ENCODE measurements at regions not wholly inside any gene's neighbourhood (a gene's known extent, or its start where the extent isn't known, plus 50 kb on each side); places are given as distances from the start of the nearest gene placed in this dataset.

DNA sequence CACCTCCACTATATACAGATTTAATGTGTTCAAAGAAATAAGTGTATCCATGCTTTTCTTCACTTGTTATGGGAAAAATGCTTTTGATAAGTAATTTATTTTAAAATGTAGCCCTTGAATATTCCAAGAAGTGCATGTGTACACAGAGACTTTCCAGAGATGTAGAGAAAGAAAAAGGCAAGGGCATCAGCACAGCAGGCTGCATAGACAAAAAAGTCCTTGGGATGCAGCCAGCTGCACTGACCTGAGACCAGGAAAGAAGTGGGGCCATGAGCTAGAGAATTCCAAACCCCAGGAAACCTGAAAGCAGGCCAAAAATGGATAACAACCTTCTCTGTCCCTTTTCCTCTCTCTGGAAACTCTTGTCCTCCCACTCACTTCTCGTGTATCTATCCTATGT is 51.6 kb upstream of the PRDM8 start:
- H3K27ac ChIP-seq: no peak overlapping the region
- 78 to 89% (median 85%) methylated on average over 1 of the region's 1 CpG for WGBS, 5 donors
- TF ChIP-seq POLR2A (IDR thresholded peaks at IDR 0.05): no peak
- TF ChIP-seq, protein P1, sequence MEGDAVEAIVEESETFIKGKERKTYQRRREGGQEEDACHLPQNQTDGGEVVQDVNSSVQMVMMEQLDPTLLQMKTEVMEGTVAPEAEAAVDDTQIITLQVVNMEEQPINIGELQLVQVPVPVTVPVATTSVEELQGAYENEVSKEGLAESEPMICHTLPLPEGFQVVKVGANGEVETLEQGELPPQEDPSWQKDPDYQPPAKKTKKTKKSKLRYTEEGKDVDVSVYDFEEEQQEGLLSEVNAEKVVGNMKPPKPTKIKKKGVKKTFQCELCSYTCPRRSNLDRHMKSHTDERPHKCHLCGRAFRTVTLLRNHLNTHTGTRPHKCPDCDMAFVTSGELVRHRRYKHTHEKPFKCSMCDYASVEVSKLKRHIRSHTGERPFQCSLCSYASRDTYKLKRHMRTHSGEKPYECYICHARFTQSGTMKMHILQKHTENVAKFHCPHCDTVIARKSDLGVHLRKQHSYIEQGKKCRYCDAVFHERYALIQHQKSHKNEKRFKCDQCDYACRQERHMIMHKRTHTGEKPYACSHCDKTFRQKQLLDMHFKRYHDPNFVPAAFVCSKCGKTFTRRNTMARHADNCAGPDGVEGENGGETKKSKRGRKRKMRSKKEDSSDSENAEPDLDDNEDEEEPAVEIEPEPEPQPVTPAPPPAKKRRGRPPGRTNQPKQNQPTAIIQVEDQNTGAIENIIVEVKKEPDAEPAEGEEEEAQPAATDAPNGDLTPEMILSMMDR (IDR thresholded peaks at IDR 0.05): no peak
- TF ChIP-seq EP300 (IDR thresholded peaks at IDR 0.05): no peak
- no peak for TF ChIP-seq POLR2AphosphoS5 (IDR thresholded peaks at IDR 0.05)
- no peak for DNase-seq
- no peaks in the 10 kb centered on the region for H3K4me1 ChIP-seq
- no peak overlapping the region for H3K4me3 ChIP-seq
- H3K27me3 ChIP-seq: no peaks in the 10 kb centered on the region
- H3K36me3 ChIP-seq: no peaks in the 10 kb centered on the region
- intact Hi-C loops (cut with DNase I; ENCODE audit: low total_unique reads): no loop called here
- no peaks in the 10 kb centered on the region for H3K9me3 ChIP-seq

DNA sequence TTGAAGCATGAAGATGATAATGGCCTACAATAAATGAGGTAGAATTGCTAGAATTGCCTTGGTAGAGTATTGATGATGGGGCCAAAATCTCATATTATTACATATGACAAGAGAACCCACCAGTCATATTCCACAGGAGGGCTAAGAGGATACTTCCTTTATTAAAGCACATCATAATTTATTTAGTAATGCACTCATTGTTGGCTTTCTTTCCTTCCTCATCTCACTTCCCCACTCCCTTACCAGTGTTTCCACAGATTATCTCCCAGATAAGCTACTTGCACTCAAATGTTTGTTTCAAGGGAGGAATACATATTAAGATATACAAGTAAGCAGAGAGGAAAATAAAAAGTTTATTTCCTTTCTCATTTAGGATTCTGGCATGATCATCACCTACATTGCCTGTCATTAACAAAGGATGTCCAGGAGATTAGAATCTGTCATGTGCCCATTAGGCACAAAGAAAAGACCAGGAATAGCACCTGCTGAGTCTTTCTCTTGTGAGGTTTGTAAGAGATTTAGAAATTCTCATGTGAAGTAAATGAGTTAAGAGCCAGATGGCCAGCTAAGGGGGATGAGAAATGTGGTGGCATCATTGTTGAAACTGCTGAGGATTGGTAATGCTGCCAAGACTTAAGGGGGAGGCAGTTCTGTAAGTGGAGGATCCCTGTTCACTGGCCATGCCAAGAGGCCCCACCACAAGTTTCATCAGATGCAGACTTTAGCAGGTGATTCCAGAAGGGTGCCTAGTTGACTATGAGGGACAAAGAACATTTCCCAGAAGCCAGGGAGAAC is 52.4 kb upstream of the PRDM8 start:
- H3K27ac ChIP-seq: no peak overlapping the region
- H3K27me3 ChIP-seq: no peaks in the 10 kb centered on the region
- DNase-seq: no peak
- H3K9me3 ChIP-seq: no peaks in the 10 kb centered on the region
- no peaks in the 10 kb centered on the region for H3K4me1 ChIP-seq
- no peaks in the 10 kb centered on the region for H3K36me3 ChIP-seq
- TF ChIP-seq POLR2A (IDR thresholded peaks at IDR 0.05) (no peak), POLR2AphosphoS5 (IDR thresholded peaks at IDR 0.05) (no peak), EP300 (IDR thresholded peaks at IDR 0.05) (no peak)
- TF ChIP-seq, protein P1 (IDR thresholded peaks at IDR 0.05): no peak
- intact Hi-C loops (cut with DNase I; ENCODE audit: low total_unique reads): no loop called here
- no peak overlapping the region for H3K4me3 ChIP-seq

DNA sequence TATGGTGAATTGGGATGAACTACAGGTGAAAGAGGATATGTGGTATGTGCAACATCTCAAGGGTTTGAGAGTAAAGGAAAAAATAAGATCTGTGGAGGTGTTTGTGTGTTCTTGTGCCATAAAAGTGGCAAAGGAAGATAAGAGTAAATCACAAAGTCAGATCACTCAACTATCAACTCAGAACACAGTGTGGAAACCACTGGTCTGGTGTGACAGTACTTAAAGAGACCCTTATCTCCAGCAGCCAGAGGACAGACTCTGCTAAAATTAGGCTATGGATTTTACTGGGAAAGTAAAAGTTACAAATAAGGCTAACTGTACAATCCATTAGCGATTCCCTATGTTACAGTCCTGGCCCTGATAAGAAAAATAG is 54.0 kb upstream of the PRDM8 start:
- Histone ChIP-seq H3K27me3 (no peaks in the 10 kb centered on the region), H3K9me3 (no peaks in the 10 kb centered on the region), H3K4me3 (no peak overlapping the region), H3K36me3 (no peaks in the 10 kb centered on the region), H3K27ac (no peak overlapping the region), H3K4me1 (peaks cover 0 to 11% (median 0%) of the 10 kb centered on the region in 4 donors)
- no peak for TF ChIP-seq POLR2AphosphoS5 (IDR thresholded peaks at IDR 0.05)
- no peak for TF ChIP-seq POLR2A (IDR thresholded peaks at IDR 0.05)
- TF ChIP-seq, protein P1 (IDR thresholded peaks at IDR 0.05): no peak
- TF ChIP-seq EP300 (IDR thresholded peaks at IDR 0.05): no peak
- 80 to 97% (median 91%) methylated on average over 1 of the region's 1 CpG for WGBS, 5 donors
- DNase-seq: no peak
- intact Hi-C loops (cut with DNase I; ENCODE audit: low total_unique reads): no loop called here

DNA sequence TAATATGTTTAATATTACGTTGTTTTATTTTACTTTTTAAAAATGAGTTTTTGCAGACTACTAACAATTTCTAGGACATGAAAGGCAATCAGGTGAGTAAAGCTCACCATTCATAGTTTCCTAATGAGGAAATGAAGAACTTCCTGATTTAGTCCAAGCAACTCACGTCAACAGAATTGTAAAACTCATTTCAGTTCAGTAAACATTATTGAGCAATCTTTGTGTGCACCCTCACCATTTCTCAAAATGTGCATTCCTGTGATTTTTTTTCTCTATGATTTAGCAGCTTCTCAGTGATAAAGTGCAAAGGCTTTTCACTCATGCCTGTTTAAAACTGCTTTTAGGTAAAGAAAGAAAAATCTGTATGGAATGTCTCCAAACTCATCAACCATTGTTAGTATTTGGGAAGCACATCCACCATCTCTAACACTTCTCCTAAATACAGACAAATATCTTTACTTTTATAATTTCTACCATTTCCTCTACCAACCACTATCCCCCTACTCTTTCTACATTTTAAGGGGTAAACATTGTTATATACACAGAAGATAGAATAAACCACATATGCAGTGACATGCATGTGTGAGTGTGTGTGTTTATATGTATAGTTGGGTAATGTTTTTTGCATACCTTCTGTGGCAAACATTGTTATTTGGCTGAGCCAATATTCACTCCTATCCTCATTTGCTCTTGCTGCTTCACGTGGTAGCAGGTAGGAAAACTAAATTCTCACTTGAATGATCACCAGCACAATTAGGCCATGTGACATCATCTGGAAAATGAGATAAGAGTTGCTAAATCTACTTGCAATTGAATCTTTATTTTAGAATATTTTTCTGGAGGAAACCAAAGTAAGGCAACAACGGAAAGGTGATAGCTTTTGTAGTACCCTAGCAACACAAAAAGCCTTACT is 54.7 kb upstream of the PRDM8 start:
- Histone ChIP-seq H3K27ac (no peak overlapping the region), H3K27me3 (no peaks in the 10 kb centered on the region), H3K4me1 (peaks cover 0 to 11% (median 0%) of the 10 kb centered on the region in 4 donors), H3K36me3 (no peaks in the 10 kb centered on the region), H3K4me3 (no peak overlapping the region), H3K9me3 (no peaks in the 10 kb centered on the region)
- 63 to 74% (median 69%) methylated on average over 4 of the region's 4 CpGs for WGBS, 5 donors
- no peak for DNase-seq
- intact Hi-C loops (cut with DNase I; ENCODE audit: low total_unique reads): no loop called here
- no peak for TF ChIP-seq POLR2A (IDR thresholded peaks at IDR 0.05)

All from stomach (tissue), 8 donors.